ENCODE measurements at regions not wholly inside any gene's neighbourhood (a gene's known extent, or its start where the extent isn't known, plus 50 kb on each side); places are given as distances from the start of the nearest gene placed in this dataset.

GRCh38 chr11:91851908-91852307 is 372.7 kb upstream of the FAT3 start:
- DNase-seq, result no peak

- DNase-seq, result no peak
These were observed 373.9 kb upstream of the FAT3 start for GRCh38 chr11:91850533-91851275.

GRCh38 chr11:91850021-91850420 is 374.6 kb upstream of the FAT3 start:
- no peak for DNase-seq

GRCh38 chr11:91846649-91847048 is 378.0 kb upstream of the FAT3 start:
- no peak for DNase-seq

- DNase-seq, result no peak
These were observed 378.6 kb upstream of the FAT3 start for GRCh38 chr11:91846002-91846401.

GRCh38 chr11:91840640-91841240 is 383.9 kb upstream of the FAT3 start:
- DNase-seq, result no peak

- DNase-seq, result no peak
These were observed 386.9 kb upstream of the FAT3 start for GRCh38 chr11:91837411-91838330.

- no peak for DNase-seq
These were observed 389.5 kb upstream of the FAT3 start for GRCh38 chr11:91835051-91835560.

- no peak for DNase-seq
These were observed 395.7 kb upstream of the FAT3 start for GRCh38 chr11:91828901-91829300.

GRCh38 chr11:91825777-91826176 is 398.8 kb upstream of the FAT3 start:
- no peak for DNase-seq

- DNase-seq, result no peak
These were observed 401.3 kb upstream of the FAT3 start for GRCh38 chr11:91823252-91823830.

GRCh38 chr11:91822805-91823204 is 401.8 kb upstream of the FAT3 start:
- no peak for DNase-seq

GRCh38 chr11:91820709-91821108 is 403.9 kb upstream of the FAT3 start:
- DNase-seq, result no peak

GRCh38 chr11:91819777-91820176 is 404.8 kb upstream of the FAT3 start:
- DNase-seq, result no peak

GRCh38 chr11:91819195-91819594 is 405.4 kb upstream of the FAT3 start:
- DNase-seq, result no peak

GRCh38 chr11:91817996-91818395 is 406.6 kb upstream of the FAT3 start:
- DNase-seq, result no peak

GRCh38 chr11:91813263-91813662 is 411.4 kb upstream of the FAT3 start:
- no peak for DNase-seq

GRCh38 chr11:91810871-91811270 is 413.7 kb upstream of the FAT3 start:
- no peak for DNase-seq

- DNase-seq, result no peak
These were observed 419.3 kb upstream of the FAT3 start for GRCh38 chr11:91805293-91805692.

GRCh38 chr11:91804042-91804441 is 420.6 kb upstream of the FAT3 start:
- no peak for DNase-seq

- no peak for DNase-seq
These were observed 422.1 kb upstream of the FAT3 start for GRCh38 chr11:91802475-91802874.

- no peak for DNase-seq
These were observed 424.3 kb upstream of the FAT3 start for GRCh38 chr11:91800208-91800914.
